ENCODE measurements at regions not wholly inside any gene's neighbourhood (a gene's known extent, or its start where the extent isn't known, plus 50 kb on each side); places are given as distances from the start of the nearest gene placed in this dataset.

DNA sequence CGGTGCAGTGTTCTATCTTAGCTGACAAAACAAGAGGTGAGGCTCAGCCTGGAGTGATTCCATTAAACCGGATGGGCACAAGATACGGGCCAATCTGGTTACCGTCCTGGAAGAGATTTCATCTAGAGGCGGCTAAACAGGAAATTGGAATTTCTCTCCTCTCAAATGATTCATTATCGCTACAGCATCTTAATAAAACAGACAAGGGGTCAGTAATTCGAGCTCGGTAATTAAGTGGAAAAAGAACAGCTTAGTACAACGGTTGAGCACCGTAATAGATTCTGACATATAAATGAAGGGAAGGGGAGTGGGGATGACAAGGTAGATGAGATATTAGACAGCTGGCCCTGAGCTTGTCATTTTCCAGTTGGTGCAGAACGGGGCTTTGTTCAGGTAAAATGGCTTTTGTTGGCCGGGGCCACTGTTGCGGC, 137.2 kb downstream of the EDN3 start:
- DNase-seq, result no peak

DNA sequence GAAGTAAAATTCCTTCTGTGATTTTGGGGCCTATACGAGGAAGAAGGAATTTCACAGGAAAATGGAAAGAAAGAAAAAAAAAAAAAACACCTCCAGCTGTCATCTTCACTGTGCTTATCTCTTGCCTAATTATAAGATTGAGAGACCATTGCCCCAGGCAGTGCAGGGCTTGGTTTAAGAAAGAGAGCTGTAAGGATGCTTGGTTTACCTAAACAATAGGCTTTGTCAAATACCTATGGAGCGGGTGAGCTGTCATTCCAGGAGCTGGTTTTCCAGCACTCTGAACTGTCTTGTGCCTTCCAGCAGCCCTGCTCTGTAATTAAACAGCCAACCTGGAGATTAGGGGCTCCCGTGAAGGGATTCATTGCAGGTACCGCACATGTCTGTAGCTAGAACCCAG, 137.8 kb downstream of the EDN3 start:
- no peak for DNase-seq

DNA sequence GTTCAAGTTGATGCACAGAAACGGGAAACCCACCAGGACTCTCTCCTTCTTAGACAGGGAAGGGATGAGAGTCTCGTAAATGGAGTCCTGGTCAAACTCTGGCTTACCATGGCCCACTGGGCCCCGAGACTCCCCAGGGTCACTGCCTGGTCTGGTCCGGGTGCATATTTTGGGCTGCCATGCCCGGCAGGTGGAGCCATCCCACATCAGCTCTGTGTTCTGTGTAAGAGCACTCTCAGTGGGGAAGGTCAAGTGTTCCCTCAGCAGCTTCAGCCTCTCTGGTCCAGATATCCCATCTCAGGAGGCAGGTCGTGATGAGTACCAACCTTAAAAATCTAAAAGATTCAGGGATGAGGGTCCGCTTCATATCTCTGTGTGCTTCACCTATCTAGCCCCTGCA, 138.8 kb downstream of the EDN3 start:
- no peak for DNase-seq

DNA sequence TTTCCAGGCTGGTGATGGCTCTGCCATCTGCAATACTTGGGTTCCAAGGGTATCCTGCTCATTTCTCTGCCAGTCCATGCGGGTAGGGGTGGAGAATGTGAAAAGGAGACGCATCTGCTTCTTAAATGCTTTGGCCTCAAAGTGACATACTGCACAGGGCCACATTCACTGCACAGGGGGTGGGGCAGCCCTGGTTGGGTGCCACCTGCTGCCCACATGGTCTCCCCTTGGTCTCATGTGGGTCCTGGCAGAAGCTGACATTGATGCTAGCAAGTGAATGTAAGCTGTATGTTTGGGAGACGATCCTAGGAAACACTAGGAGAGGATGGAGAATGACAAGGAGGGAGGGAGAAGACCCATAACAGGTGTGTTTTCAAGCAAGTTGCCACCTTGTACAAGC, 140.9 kb downstream of the EDN3 start:
- no peak for DNase-seq

DNA sequence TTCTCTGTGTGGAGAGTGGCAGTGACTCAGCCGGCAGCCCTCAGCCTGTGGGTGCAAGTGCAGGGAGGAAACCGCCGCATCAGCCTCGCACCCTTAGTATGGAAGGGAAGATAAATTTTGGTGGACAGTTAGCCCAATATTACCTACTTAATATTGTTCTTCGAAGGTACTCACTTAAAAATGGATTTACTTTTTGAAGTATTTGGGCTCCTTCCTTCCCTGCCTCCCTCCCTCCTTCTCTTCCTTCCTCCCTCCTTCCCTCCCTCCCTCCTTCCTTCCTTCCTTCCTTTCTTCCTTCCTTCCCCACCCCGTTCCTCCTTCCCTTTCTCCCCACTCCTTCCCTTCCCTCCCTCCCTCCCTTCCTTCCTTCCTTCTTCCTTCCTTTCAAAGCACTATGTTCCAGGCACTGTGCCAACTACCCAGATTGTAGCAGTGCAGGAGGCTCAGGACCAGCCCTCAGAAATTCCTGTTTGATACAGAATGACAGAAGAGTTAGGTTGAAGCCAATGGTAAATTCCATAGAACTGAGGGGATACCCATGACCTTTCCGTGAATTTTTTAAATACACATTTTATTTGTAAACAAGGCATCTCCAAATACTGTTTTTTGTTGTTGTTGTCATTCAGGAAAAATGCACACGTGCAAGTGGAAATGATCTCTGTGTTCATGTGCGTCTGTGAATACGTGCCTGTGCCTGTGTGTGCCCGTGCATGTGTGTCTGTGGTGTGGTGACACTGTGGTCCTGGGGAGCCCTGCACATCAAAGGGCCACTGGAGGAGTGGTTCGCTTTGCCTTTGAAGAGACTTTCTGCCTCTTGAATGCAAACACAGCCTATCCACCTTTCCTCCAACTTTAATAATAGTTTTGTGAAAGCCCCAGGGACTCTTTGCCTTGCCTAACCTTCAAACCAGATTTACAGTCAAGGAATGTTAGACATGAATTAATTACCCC, 141.7 kb downstream of the EDN3 start:
- DNase-seq, result no peak

DNA sequence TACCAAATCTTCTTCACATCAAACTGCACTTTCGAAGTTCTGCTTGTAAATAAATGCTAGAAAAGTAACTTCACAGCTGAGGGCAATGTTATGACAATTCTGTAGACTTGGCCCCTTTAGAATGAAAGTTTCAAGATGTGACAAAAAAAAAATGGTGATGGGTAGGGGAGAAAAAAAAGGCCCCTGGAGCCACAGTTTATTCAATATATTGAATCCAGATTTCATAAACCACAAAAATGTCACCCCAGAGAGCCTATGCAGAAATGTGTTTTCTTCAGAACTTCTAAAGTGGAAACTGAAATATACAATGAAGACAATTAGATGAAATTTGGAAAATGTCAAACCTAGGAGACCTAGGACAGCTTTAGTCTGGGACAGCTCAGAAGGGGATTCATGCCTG, 143.1 kb downstream of the EDN3 start:
- DNase-seq, result no peak

DNA sequence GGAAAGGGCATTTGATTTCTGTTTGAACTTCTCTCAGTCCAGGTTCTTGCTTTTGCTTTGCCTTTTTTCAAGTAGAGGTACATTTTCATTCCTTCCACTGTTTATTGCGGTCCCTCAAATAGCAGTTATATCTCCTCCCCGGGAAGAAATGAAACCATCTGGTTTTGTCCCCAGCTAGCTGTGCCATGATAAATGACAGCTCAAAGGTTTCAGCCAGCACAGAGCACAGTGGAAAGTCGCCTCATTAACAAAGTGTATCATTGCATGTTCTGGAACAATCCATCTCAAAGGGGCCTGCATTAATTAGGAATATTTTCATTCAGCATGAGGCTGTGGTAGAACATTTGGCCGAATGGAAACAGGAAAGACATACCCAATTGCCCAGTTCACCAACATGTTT, 146.0 kb downstream of the EDN3 start:
- DNase-seq, result no peak

DNA sequence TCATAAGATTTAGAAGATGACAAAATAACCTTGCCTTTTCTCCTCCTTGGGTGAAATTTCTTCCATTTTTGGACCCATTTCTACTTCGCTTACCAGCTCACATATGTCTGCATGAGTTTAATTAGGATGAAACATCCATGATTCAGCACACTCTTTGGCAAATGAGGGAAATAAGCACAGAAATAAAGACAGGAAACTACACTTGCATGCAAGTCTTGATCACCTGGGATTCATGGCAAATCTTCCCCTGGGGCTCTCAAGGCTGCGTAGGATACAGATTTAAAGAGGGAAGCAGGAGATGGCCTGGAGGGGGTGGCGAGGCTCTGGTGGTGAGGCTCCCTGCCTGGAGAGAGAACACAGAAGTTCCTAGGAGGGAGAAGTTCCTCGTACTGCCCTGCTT, 147.8 kb downstream of the EDN3 start:
- no peak for DNase-seq

DNA sequence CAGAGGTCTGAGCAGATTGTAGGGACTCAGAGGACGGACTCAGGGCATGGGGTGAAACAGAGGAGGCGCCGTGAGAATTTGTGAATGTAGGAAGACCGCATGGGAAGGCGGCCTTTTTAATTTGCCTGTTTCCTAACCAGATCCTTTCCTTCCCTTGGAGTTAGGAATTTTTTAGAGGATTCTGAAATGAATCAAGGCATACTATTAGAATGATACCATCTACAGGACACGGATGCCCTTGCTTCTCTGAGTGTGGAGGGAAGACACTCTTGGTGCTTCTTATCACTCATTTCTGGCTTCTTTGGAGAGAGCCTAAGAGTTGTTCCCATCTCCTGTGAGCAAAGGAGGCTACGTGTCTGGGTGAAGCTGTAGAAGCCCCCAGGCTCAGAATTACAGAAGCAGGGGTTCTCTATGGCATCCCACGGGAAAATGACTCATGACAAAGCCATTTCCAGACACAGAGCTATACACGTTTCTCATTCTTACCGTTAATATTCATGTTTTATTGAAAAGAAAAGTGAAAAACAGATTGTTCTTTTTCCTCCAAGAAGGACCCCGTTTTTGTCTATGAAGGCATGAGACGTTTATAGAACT, 148.5 kb downstream of the EDN3 start:
- no peak for DNase-seq

DNA sequence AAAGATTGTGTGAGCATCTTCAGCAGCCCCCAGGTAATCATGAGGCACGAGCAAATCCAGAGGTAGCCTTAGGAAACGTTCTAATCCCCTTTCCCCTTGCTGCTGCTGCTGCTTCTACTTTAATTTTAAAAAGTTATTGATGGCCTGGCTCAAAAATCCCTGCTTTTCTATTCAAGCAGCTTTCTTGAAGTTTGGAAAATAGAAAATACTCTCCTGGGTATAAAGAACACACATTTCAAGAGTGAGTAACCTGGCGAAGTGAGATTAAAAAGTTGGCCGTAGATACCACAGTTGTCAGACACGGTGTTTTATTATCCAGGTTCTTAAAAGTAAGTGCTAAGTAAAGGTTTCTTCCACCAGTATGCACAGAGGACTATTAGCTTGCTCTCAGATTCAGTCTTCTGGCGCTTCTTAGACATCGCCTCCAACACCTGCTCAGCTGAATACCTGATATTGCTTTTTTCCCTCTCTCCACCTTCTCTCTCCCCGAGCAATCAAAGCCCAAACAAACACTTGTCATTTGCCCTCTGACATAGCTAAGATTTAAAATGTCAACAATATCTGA, 150.7 kb downstream of the EDN3 start:
- DNase-seq, result no peak

DNA sequence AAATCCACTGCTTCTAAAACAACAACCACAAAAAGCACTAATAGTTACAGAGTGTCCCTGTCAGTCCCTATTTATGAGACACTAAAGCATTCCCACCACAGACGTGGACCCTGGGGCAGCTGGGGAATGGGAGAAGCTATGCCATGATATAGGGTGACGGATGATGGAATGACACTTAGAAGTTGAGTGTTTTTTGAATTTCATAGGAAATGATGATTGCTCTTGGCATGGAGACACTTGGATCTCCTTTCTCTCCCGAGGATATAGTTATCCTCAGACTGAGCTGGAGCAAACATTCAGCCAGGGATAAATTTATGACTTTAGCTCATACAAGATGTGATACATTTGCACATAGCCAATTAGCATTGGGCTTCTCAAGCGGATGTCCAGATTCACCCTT, 151.2 kb downstream of the EDN3 start:
- no peak for DNase-seq

DNA sequence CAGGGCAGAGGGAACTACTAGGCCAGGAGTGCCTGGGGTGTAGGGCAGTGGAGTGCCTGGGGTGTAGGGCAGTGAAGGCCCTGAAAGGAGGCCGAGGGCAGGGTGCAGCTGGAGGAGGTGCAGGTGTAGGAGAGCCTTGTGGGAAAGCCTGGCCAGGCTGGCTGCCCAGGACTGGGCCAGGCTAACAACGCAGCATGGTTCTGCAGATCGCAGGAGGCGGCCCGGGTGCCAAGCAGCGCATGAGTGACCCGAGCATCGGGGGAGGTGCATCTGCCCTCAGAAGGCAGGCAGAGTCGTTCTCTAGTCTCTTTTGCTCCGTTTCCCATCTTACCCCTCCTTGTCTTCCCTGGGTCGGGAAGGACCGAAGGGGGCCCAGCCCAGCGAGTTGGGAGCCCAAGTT, 151.5 kb upstream of the PHACTR3 start:
- DNase-seq, result no peak

DNA sequence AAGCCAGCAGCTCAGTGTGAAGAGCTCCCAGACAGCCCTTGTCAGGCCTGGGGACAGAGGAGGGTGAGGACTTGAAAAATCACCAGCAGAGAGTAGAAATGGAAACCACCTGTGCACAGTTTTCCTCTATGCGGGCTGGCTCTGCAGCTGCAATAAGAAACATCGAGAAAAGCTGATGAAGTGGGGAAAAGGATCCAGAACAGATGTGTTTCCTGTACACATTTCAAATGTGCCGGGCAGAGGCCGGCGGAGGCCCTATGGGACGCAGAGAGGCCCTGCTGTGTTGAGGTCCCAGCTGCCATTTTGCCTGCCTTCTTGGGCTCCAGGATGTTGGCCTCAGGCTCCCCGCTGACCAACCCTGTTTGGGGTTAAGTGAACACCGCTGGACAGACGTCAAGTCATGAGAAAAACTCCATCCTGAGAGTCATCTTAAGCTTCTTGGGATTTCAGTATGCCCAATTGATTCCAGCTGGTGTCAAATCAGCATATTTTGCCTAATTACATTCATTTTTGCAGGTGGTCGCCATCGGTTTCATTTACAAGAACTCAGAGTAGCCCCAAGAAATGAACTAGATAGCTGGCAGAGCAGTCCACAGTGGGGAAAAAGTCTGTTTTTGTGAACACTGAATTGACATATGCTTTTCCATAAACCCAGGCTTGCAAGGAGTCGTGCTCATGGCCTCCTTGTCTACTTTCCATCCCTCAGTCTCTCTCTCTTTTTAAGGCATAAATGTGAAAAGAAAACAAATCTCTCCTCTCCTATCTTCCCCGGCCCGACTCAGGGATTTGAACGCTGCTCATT, 150.4 kb upstream of the PHACTR3 start:
- DNase-seq, result no peak

DNA sequence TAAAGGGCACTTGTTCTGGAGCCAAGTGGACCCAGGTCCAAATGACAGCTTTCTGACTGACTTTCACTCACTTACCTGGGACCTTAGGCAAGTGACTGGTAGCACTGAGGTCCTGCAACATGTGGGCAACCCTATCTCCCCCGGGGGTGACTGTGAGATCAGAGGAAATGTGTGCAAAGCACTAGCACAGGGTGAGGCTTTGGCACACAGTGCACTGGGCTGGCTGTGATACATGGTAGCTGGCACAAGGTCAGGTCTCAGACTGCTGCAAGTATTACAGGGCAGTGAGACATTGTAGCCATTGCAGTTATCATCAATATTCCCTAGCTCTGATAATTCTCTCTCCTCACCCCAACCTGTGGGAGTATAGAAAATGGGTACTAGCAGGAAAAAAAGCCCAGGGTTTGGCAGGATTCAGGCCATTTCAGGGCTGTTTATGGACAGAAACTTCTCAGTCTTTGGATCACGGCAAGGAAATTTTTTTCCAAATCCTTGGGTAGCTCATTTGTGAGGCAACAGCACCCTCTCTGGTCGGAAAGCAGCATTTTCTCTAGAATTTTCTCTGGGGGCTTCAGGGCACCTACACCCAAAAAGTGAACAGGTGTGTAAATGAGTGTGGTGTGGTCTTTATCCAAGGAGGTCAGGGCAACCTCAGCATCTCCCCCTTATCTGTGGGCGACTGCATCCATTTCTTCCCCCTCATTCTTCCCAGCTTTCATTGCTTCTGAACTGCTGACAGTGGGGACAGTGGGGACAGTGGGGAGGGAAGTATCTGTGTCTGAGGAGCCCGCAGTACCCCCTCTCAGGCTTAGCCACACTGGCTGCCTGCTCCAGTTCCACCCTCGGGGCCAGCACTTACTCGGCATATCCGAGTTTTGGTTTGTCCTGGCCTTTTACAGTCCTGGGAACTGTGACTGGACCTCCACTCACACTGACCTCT, 148.7 kb upstream of the PHACTR3 start:
- DNase-seq, result no peak

DNA sequence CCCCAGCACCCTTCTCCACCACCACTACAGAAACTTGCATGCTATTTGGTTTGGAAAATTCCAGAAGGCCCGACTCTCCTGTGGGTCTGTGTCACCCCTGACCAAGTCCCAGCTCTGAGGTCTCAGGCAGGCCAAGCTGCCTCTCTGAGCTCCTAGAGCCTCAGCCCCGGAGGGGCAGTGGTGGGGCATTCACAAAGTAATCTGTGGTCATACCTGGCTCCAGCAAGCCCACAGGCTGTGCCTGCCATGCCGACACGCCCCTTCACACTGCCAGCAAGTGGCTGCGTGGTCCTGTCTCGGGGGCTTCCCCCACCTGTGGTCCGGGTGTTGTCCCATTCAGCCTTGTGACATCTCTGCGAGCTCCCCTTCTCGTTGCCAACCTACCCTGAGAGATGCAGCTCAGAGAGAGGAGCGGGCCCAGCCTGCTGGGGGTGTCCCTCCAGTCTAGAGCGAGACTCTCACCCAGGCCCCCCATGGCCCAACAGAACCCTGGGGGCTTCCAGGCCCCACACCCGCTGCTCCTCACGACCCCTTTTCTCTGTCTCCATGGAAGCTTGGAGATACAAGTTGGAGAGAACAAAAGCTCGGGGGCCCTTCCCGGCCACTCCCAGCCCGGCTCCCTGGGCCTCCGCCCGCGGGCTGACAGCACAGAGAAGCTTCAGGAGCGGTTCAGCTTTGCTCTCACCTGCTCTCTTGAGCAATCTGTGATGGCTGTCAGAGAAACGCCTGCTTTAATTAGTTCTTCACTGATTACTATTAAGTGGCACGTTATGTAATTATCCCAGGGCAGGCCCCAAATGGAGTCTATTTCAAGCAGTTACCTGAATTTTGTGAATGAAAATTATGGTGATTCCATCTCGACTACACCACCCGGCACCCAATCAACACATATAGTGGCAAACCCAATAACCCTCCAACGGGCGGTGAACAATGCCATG, 147.7 kb upstream of the PHACTR3 start:
- no peak for DNase-seq

DNA sequence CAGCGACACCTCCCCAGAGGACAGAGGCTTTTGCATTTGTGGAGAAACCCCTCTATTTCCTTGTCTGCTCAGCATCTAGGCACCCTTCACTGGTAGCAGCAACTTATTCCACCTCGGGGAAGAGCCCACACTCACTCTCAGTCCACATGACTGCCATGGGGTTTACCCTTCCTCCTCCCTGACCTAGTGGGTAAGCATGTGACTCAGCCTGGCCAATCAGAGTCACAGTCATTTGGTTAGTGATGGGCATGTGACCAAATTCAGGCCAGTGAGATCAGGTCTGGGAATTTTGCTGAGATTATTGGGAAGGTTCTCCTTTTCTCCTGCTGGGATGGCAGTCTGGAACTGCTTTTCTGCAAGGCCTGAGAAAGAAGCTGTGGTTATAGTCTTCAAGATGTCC, 145.7 kb upstream of the PHACTR3 start:
- no peak for DNase-seq

DNA sequence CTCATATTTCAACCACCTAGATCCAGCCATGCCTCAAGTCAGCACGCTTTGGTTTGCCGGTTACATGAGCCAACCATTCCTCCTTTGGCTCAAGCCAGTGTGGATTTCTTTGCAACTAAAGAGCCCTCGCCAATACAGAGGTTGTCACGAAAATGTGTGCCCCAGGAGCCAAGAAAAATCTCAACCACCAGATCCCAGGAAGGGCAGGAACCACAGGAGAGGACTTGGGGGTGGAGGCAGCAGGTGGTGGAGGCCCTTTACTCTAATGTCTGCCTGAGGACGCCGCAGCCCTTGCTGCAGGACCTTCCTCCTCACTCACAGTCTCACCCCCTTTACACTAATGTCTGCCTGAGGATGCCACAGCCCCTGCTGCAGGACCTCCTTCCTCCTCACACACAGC, 144.8 kb upstream of the PHACTR3 start:
- DNase-seq, result no peak

DNA sequence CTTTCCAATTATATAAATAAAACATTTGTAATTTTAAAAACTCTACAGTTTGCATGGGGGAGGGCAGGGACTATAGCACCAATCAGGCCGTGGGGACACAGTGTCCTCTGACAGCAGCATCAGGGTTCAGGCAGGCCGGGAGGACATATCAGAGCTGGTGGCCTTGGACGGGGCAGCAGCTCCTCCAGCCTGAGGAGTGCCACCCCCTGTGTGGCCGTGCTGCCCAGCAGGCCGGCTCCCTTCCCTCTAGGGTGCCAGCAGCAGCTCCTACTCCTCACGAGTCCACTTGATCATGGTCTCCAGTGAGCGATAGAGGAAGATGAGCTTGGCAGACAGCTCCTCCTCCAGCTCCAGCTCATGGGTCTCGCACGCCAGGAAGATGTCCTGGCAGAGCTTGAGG, 144.0 kb upstream of the PHACTR3 start:
- no peak for DNase-seq

DNA sequence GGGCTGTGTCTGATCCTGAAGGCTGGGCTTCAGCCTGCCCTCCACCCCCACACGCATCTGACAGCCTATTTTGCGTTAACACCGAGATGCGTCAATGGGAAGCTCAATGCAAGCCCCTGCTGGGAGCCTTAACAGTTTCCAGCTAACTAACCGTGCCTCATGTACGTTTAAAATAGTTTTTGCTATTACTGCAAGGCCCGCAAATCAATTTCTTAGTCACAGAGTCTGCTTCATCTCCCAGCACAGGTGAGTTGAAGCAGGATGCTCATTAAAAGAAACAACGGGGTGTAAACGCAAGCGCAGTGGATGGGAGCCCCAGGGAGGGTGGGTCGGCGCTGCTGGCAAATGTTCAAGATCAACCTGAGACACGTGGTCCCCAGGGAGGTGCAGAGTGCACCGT, 142.8 kb upstream of the PHACTR3 start:
- DNase-seq, result no peak

DNA sequence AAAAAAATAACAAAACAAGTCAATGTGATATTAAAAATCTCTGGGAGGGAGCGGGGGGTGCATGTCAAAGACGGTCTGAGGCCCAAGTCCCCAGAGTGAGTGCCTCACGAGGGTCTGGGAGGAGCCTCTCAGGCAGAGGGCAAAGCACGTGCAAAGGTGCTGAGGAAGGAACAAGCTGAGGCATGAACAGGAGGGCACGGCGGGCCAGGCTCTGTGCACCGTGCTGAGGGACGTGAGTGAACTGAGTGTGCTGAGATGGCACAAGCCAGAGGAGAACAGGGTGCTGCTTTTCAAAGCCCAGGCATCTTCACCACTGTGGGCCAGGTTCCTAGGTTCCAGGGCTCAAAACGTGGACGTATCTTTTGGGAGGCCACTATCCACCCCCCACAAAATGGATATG, 142.1 kb upstream of the PHACTR3 start:
- DNase-seq, result no peak

DNA sequence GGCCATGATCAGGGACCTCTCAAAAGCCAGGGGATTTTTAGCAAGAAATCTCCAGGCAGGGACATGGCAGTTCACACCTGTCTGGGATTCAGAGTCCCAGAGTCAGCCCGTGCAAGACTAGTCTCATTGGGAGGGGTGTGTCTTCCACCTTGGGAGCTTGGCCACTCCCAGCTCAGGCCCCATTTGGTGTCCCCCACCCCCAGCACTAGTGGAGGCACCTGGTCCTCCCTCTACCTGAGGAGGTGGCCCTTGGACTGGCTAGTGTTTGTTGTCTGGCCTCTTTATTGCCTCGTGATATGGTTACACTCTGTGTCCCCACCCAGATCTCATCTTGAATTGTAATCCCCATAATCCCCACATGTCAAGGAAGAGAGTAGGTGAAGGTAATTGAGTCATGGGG, 140.8 kb upstream of the PHACTR3 start:
- no peak for DNase-seq

All from activated naive CD4-positive, alpha-beta T cell treated with anti-CD3 and anti-CD28 coated beads, Interleukin-2, amount 50 U/mL, for 16 hours (primary cell).